T-cell (primary cell): ENCODE measurements at regions not wholly inside any gene's neighbourhood (a gene's known extent, or its start where the extent isn't known, plus 50 kb on each side); places are given as distances from the start of the nearest gene placed in this dataset.

Source experiments
- ATAC-seq, 4 experiments: fragments of 200-7000 bp in 3 of 4; fragments of 150-1000 bp in 1 of 4; cut with Tn5 transposase; replicated peaks in 1 of 4; 1 replicate in 3 of 4; 2 replicates in 1 of 4; pipeline ENCODE4 v1.10.0; 2021; ENCODE audit warnings: moderate library complexity in 3 of 4, mild to moderate bottlenecking in 2 of 4, moderate number of reproducible peaks in 1 of 4
- CTCF ChIA-PET, 2 donors: fragments of 300-600 bp; sonication (Branson Sonifier 250); formaldehyde crosslinking; loops; one replicate each; lab custom pipeline; 2022; ENCODE audit warnings: antibody characterized with exemption in 2 of 2; lab: Charles Lee
- POLR2A ChIA-PET, 2 donors: fragments of 300-600 bp; sonication (Branson Sonifier 250); formaldehyde crosslinking; loops; one replicate each; lab custom pipeline; 2022; ENCODE audit warnings: antibody characterized with exemption in 2 of 2; lab: Charles Lee
- DNase-seq, 35 experiments: peaks; one replicate each; pipeline versions ENCODE4 v3.0.0 to v3.0.0-alpha.2; 2013 to 2023
- H3K27ac ChIP-seq: one replicate; pipeline ENCODE4 v1.5.1; 2013; ENCODE audit warnings: low read length
- H3K27me3 ChIP-seq, 2 experiments: replicated peaks in 1 of 2; 1 replicate in 1 of 2; 2 replicates in 1 of 2; pipeline versions ENCODE4 v1.6.1 to v1.7.0; 2013; ENCODE audit warnings: low read length in 1 of 2, mixed read lengths in 1 of 2; ENCODE audit not compliant: control insufficient read depth in 2 of 2, insufficient read depth in 2 of 2; ENCODE audit errors: extremely low read depth in 1 of 2
- H3K36me3 ChIP-seq, 2 donors: 1 replicate in 1 of 2; 2 replicates in 1 of 2; pipeline versions ENCODE4 v1.6.1 to v1.7.0; 2013; ENCODE audit warnings: low read length in 1 of 2; ENCODE audit not compliant: control insufficient read depth in 2 of 2, insufficient read depth in 1 of 2; ENCODE audit errors: extremely low read depth in 1 of 2
- H3K4me1 ChIP-seq, 2 experiments: 1 replicate in 1 of 2; 2 replicates in 1 of 2; pipeline versions ENCODE4 v1.6.1 to v1.7.0; 2013; ENCODE audit warnings: low read length in 2 of 2, mixed read lengths in 1 of 2; ENCODE audit not compliant: insufficient read depth in 2 of 2, control insufficient read depth in 1 of 2; ENCODE audit errors: extremely low read depth in 1 of 2
- H3K4me3 ChIP-seq, 2 donors: 1 replicate in 1 of 2; 2 replicates in 1 of 2; pipeline versions ENCODE4 v1.5.1 to v1.7.0; 2013; ENCODE audit warnings: mild to moderate bottlenecking in 2 of 2, low read length in 1 of 2, moderate library complexity in 1 of 2; ENCODE audit not compliant: control insufficient read depth in 1 of 2; ENCODE audit errors: extremely low read depth in 1 of 2
- H3K9me3 ChIP-seq: 2 replicates; pipeline ENCODE4 v1.7.0; 2013
- H3K27ac Mint-ChIP-seq, 2 donors: one replicate each; pipeline ENCODE4 v1.8.0; 2020 to 2021; ENCODE audit warnings: mild to moderate bottlenecking in 2 of 2, mixed read lengths in 2 of 2
- H3K27me3 Mint-ChIP-seq, 2 donors: one replicate each; pipeline ENCODE4 v1.8.0; 2021 to 2022; ENCODE audit warnings: mixed read lengths in 2 of 2
- H3K36me3 Mint-ChIP-seq: one replicate; pipeline ENCODE4 v1.8.0; 2021; ENCODE audit warnings: mixed read lengths
- H3K4me1 Mint-ChIP-seq, 3 donors: one replicate each; pipeline ENCODE4 v1.8.0; 2020 to 2022; ENCODE audit warnings: mixed read lengths in 3 of 3, mild to moderate bottlenecking in 1 of 3
- H3K4me3 Mint-ChIP-seq, 3 donors: one replicate each; pipeline ENCODE4 v1.8.0; 2020 to 2022; ENCODE audit warnings: mild to moderate bottlenecking in 3 of 3, mixed read lengths in 3 of 3, moderate library complexity in 3 of 3
- H3K9me3 Mint-ChIP-seq, 3 donors: one replicate each; pipeline ENCODE4 v1.8.0; 2020 to 2022; ENCODE audit warnings: mixed read lengths in 3 of 3
- WGBS: methylation state at CpG from one replicate; pipeline ENCODE4 v1.1.5; 2013; ENCODE audit warnings: missing lambda C conversion rate; ENCODE audit not compliant: insufficient coverage; 5-methylcytosine and 5-hydroxymethylcytosine counted together

GRCh38 chr1:81689531-81689941, 111.2 kb upstream of the ADGRL2 start:
- POLR2A ChIA-PET = interaction anchor here in 1 of 2 donors (0.6 kb wide), 1 partner anchor 1188 kb away, joined by 3 read pairs; no protein-coding TSS in a partner anchor
- Mint-ChIP-seq H3K27me3 (peaks cover 0 to 2% of the 10 kb centered on the region in 2 donors), H3K4me1 (no peaks in the 10 kb centered on the region), H3K9me3 (peaks cover under 1 to 33% (median 6%) of the 10 kb centered on the region in 3 donors), H3K27ac (no peak overlapping the region), H3K4me3 (no peak overlapping the region), H3K36me3 (no peaks in the 10 kb centered on the region)
- no peaks in the 10 kb centered on the region for H3K27me3 ChIP-seq
- ATAC-seq (no peak), DNase-seq (no peak)
- WGBS = 83% methylated on average over 3 of the region's 5 CpGs
- no peak overlapping the region for H3K4me3 ChIP-seq
- no peaks in the 10 kb centered on the region for H3K9me3 ChIP-seq
- no peaks in the 10 kb centered on the region for H3K36me3 ChIP-seq
- CTCF ChIA-PET = no interaction called here
- no peaks in the 10 kb centered on the region for H3K4me1 ChIP-seq
- no peak overlapping the region for H3K27ac ChIP-seq

- Mint-ChIP-seq H3K4me1 (no peaks in the 10 kb centered on the region), H3K9me3 (peaks cover 4 to 23% (median 4%) of the 10 kb centered on the region in 3 donors), H3K36me3 (no peaks in the 10 kb centered on the region), H3K4me3 (no peak overlapping the region), H3K27ac (no peak overlapping the region), H3K27me3 (no peaks in the 10 kb centered on the region)
- DNase-seq = no peak
- Histone ChIP-seq H3K4me3 (no peak overlapping the region), H3K27ac (no peak overlapping the region), H3K9me3 (no peaks in the 10 kb centered on the region), H3K4me1 (no peaks in the 10 kb centered on the region), H3K27me3 (no peaks in the 10 kb centered on the region), H3K36me3 (no peaks in the 10 kb centered on the region)
- ATAC-seq = no peak
- ChIA-PET POLR2A (no interaction called here), CTCF (no interaction called here)
- WGBS = 71% methylated on average over 1 of the region's 7 CpGs
These were observed 118.2 kb upstream of the ADGRL2 start for GRCh38 chr1:81682490-81682889.

- Histone ChIP-seq H3K4me3 (no peak overlapping the region), H3K27me3 (no peaks in the 10 kb centered on the region), H3K27ac (no peak overlapping the region), H3K9me3 (no peaks in the 10 kb centered on the region), H3K36me3 (no peaks in the 10 kb centered on the region), H3K4me1 (no peaks in the 10 kb centered on the region)
- ATAC-seq (no peak), DNase-seq (no peak)
- H3K27ac Mint-ChIP-seq = no peak overlapping the region
- H3K9me3 Mint-ChIP-seq = peaks cover 4 to 19% (median 6%) of the 10 kb centered on the region in 3 donors
- no peak overlapping the region for H3K4me3 Mint-ChIP-seq
- POLR2A ChIA-PET = no interaction called here
- H3K4me1 Mint-ChIP-seq = no peaks in the 10 kb centered on the region
- no peaks in the 10 kb centered on the region for H3K27me3 Mint-ChIP-seq
- no peaks in the 10 kb centered on the region for H3K36me3 Mint-ChIP-seq
- CTCF ChIA-PET = no interaction called here
- WGBS = no CpG with 5 or more reads among the region's 3 CpGs
These were observed 119.0 kb upstream of the ADGRL2 start for GRCh38 chr1:81681601-81682266.

GRCh38 chr1:81681114-81681513, 119.6 kb upstream of the ADGRL2 start:
- no peaks in the 10 kb centered on the region for H3K27me3 ChIP-seq

GRCh38 chr1:81679942-81680341, 120.8 kb upstream of the ADGRL2 start:
- no peaks in the 10 kb centered on the region for H3K4me1 Mint-ChIP-seq
- H3K4me3 Mint-ChIP-seq = no peak overlapping the region
- no peaks in the 10 kb centered on the region for H3K36me3 ChIP-seq
- H3K27ac Mint-ChIP-seq = no peak overlapping the region
- H3K9me3 ChIP-seq = no peaks in the 10 kb centered on the region
- no peaks in the 10 kb centered on the region for H3K27me3 Mint-ChIP-seq
- WGBS = 58% methylated on average over 2 of the region's 3 CpGs
- CTCF ChIA-PET = no interaction called here
- H3K27ac ChIP-seq = no peak overlapping the region
- H3K36me3 Mint-ChIP-seq = no peaks in the 10 kb centered on the region
- ATAC-seq = no peak
- POLR2A ChIA-PET = no interaction called here
- H3K9me3 Mint-ChIP-seq = peaks cover 4 to 6% (median 6%) of the 10 kb centered on the region in 3 donors
- no peak overlapping the region for H3K4me3 ChIP-seq
- no peak for DNase-seq
- H3K27me3 ChIP-seq = no peaks in the 10 kb centered on the region
- H3K4me1 ChIP-seq = no peaks in the 10 kb centered on the region

More at GRCh38 chr1:81681114-81681513, 119.6 kb upstream of the ADGRL2 start:
- Mint-ChIP-seq H3K4me1 (no peaks in the 10 kb centered on the region), H3K27ac (no peak overlapping the region), H3K36me3 (no peaks in the 10 kb centered on the region), H3K4me3 (no peak overlapping the region), H3K9me3 (peaks cover 4 to 14% (median 6%) of the 10 kb centered on the region in 3 donors), H3K27me3 (no peaks in the 10 kb centered on the region)
- Histone ChIP-seq H3K4me3 (no peak overlapping the region), H3K36me3 (no peaks in the 10 kb centered on the region), H3K9me3 (no peaks in the 10 kb centered on the region), H3K27ac (no peak overlapping the region), H3K4me1 (no peaks in the 10 kb centered on the region)
- no CpG with 5 or more reads among the region's 2 CpGs for WGBS
- ChIA-PET POLR2A (no interaction called here), CTCF (no interaction called here)
- no peak for ATAC-seq
- DNase-seq = no peak

GRCh38 chr1:81678779-81679178, 122.0 kb upstream of the ADGRL2 start:
- H3K9me3 Mint-ChIP-seq = peaks cover 0 to 6% (median 4%) of the 10 kb centered on the region in 3 donors
- WGBS = 38% methylated on average over 1 of the region's 3 CpGs
- Histone ChIP-seq H3K27me3 (no peaks in the 10 kb centered on the region), H3K4me3 (no peak overlapping the region), H3K9me3 (no peaks in the 10 kb centered on the region), H3K27ac (no peak overlapping the region), H3K4me1 (no peaks in the 10 kb centered on the region), H3K36me3 (no peaks in the 10 kb centered on the region)
- no peaks in the 10 kb centered on the region for H3K27me3 Mint-ChIP-seq
- no peaks in the 10 kb centered on the region for H3K4me1 Mint-ChIP-seq
- no peak overlapping the region for H3K4me3 Mint-ChIP-seq
- CTCF ChIA-PET = no interaction called here
- H3K36me3 Mint-ChIP-seq = no peaks in the 10 kb centered on the region
- ATAC-seq (no peak), DNase-seq (no peak)
- H3K27ac Mint-ChIP-seq = no peak overlapping the region
- POLR2A ChIA-PET = no interaction called here
